ENCODE measurements at regions not wholly inside any gene's neighbourhood (a gene's known extent, or its start where the extent isn't known, plus 50 kb on each side); places are given as distances from the start of the nearest gene placed in this dataset.

DNA sequence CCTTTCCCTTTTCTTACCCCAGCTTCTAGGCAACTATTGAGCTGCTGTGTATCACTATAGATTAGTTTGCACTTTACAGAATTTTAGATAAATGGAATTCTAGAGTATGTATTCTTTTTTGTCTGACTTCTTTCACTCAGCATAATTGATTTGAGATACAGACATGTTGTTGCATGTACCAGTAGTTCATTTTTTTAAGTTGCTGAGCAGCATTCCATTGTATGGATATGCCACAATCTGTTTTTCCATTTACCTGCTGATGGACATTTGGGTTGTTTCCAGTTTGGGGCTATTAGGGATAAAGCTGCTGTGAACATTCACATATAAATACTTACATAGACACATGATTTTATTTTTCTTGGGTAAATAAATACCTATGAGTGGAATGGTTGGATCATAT lies 135.7 kb downstream of the IGF1 start:
- TF ChIP-seq HDGF (IDR thresholded peaks at IDR 0.05; ENCODE audit: borderline replicate concordance): no peak
- TF ChIP-seq FOXK2 (IDR thresholded peaks at IDR 0.05): no peak
- TF ChIP-seq FOXM1 (IDR thresholded peaks at IDR 0.05; ENCODE audit: borderline replicate concordance): no peak
- TF ChIP-seq L3MBTL2 (conservative IDR thresholded peaks at IDR 0.05): no peak
- TF ChIP-seq NFRKB (IDR thresholded peaks at IDR 0.05): no peak
- TF ChIP-seq BHLHE40 (IDR thresholded peaks at IDR 0.05; ENCODE audit: borderline replicate concordance): no peak
- no peak for TF ChIP-seq SUZ12 (IDR thresholded peaks at IDR 0.05)
- TF ChIP-seq ZNF384 (IDR thresholded peaks at IDR 0.05): no peak
- TF ChIP-seq PKNOX1 (IDR thresholded peaks at IDR 0.05): no peak
- TF ChIP-seq SP1 (IDR thresholded peaks at IDR 0.05): no peak
- no peak for TF ChIP-seq FOXA1 (IDR thresholded peaks at IDR 0.05)
- no peak for TF ChIP-seq ELF4 (IDR thresholded peaks at IDR 0.05)
- POLR2A ChIA-PET: no interaction called here
- DNase-seq (ENCODE audit: extremely low spot score): no peak
- CTCF ChIA-PET: no interaction called here

- CTCF ChIA-PET: no interaction called here
These were observed 136.8 kb downstream of the IGF1 start for GRCh38 chr12:102343361-102344121.

GRCh38 chr12:102342281-102343006 lies 137.9 kb downstream of the IGF1 start:
- DNase-seq (ENCODE audit: extremely low spot score): no peak
- POLR2A ChIA-PET: no interaction called here
- CTCF ChIA-PET: no interaction called here
- no peak for TF ChIP-seq ELF4 (IDR thresholded peaks at IDR 0.05)
- TF ChIP-seq FOXA1 (IDR thresholded peaks at IDR 0.05): no peak
- TF ChIP-seq FOXK2 (IDR thresholded peaks at IDR 0.05): no peak
- TF ChIP-seq LEF1 (IDR thresholded peaks at IDR 0.05; ENCODE audit: borderline replicate concordance): no peak
- no peak for TF ChIP-seq ZNF384 (IDR thresholded peaks at IDR 0.05)
- no peak for TF ChIP-seq PKNOX1 (IDR thresholded peaks at IDR 0.05)
- TF ChIP-seq SUZ12 (IDR thresholded peaks at IDR 0.05): no peak
- no peak for TF ChIP-seq FOXM1 (IDR thresholded peaks at IDR 0.05; ENCODE audit: borderline replicate concordance)
- TF ChIP-seq L3MBTL2 (conservative IDR thresholded peaks at IDR 0.05): no peak
- TF ChIP-seq HDGF (IDR thresholded peaks at IDR 0.05; ENCODE audit: borderline replicate concordance): no peak

More at GRCh38 chr12:102343361-102344121, 136.8 kb downstream of the IGF1 start:
- POLR2A ChIA-PET: no interaction called here
- TF ChIP-seq ZNF384 (IDR thresholded peaks at IDR 0.05) (no peak), FOXM1 (IDR thresholded peaks at IDR 0.05; ENCODE audit: borderline replicate concordance) (no peak), TARDBP (IDR thresholded peaks at IDR 0.05) (no peak), LEF1 (IDR thresholded peaks at IDR 0.05; ENCODE audit: borderline replicate concordance) (no peak), ELF4 (IDR thresholded peaks at IDR 0.05) (no peak), CTBP1 (IDR thresholded peaks at IDR 0.05; ENCODE audit: borderline replicate concordance) (no peak), HDGF (IDR thresholded peaks at IDR 0.05; ENCODE audit: borderline replicate concordance) (no peak)
- no peak for DNase-seq (ENCODE audit: extremely low spot score)

DNA sequence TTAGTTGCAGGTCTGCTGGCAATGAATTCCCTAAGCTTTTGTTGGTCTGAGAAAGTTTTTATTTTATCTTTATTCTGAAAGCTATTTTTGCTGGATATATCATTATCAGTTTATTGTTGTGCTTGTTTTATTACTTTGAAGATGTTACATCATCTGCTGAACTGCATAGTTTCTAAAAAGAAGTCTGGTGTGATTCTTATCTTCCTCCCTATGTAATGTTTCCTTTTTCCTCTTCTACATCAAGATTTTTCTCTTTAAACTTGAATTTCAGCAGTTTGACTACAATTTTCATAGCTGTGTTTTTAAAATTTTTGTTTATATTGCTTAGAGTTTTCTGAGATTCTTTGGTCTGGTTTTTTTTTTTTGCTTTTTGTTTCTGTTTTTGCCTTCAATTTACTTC lies 137.1 kb upstream of the PMCH start:
- CTCF ChIA-PET: no interaction called here
- TF ChIP-seq FOXM1 (IDR thresholded peaks at IDR 0.05; ENCODE audit: borderline replicate concordance): no peak
- no peak for TF ChIP-seq SUZ12 (IDR thresholded peaks at IDR 0.05)
- TF ChIP-seq ELF4 (IDR thresholded peaks at IDR 0.05): no peak
- POLR2A ChIA-PET: no interaction called here
- DNase-seq (ENCODE audit: extremely low spot score): no peak

DNA sequence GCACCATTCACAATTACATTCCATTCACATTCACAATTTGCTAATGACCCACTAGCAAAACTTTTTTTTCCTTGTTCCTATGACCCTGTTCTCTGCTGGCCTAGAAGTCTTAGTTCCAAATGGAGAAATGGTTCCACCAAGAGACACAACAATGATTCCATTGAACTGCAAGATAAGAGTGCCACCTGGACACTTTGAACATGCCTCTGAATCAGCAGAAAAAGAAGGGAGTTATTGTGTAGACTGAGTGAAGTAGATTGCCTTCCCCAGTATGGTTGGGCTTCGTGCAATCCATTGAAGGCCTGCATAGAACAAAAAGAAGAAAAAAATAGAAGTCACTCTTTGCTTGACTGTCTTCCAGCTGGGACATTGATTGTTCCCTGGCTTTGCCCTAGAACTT lies 133.8 kb upstream of the PMCH start:
- no peak for TF ChIP-seq BHLHE40 (IDR thresholded peaks at IDR 0.05; ENCODE audit: borderline replicate concordance)
- no peak for TF ChIP-seq ZNF384 (IDR thresholded peaks at IDR 0.05)
- TF ChIP-seq ARNT (IDR thresholded peaks at IDR 0.05): no peak
- no peak for TF ChIP-seq SUZ12 (IDR thresholded peaks at IDR 0.05)
- no peak for TF ChIP-seq FOXM1 (IDR thresholded peaks at IDR 0.05; ENCODE audit: borderline replicate concordance)
- no peak for TF ChIP-seq CTBP1 (IDR thresholded peaks at IDR 0.05; ENCODE audit: borderline replicate concordance)
- no peak for TF ChIP-seq HDGF (IDR thresholded peaks at IDR 0.05; ENCODE audit: borderline replicate concordance)
- TF ChIP-seq FOXK2 (IDR thresholded peaks at IDR 0.05): no peak
- TF ChIP-seq ELF4 (IDR thresholded peaks at IDR 0.05): no peak
- TF ChIP-seq FOXA1 (IDR thresholded peaks at IDR 0.05): no peak
- no peak for TF ChIP-seq NFRKB (IDR thresholded peaks at IDR 0.05)
- no peak for TF ChIP-seq PKNOX1 (IDR thresholded peaks at IDR 0.05)
- no peak for TF ChIP-seq LEF1 (IDR thresholded peaks at IDR 0.05; ENCODE audit: borderline replicate concordance)
- TF ChIP-seq L3MBTL2 (conservative IDR thresholded peaks at IDR 0.05): no peak
- TF ChIP-seq SP1 (IDR thresholded peaks at IDR 0.05): no peak
- TF ChIP-seq TARDBP (IDR thresholded peaks at IDR 0.05): no peak
- CTCF ChIA-PET: no interaction called here
- DNase-seq (ENCODE audit: extremely low spot score): no peak
- POLR2A ChIA-PET: no interaction called here

- CTCF ChIA-PET: no interaction called here
- TF ChIP-seq PKNOX1 (IDR thresholded peaks at IDR 0.05) (no peak), HDGF (IDR thresholded peaks at IDR 0.05; ENCODE audit: borderline replicate concordance) (no peak), LEF1 (IDR thresholded peaks at IDR 0.05; ENCODE audit: borderline replicate concordance) (no peak), FOXA1 (IDR thresholded peaks at IDR 0.05) (no peak), L3MBTL2 (conservative IDR thresholded peaks at IDR 0.05) (no peak), FOXK2 (IDR thresholded peaks at IDR 0.05) (no peak), SP1 (IDR thresholded peaks at IDR 0.05) (no peak), ELF4 (IDR thresholded peaks at IDR 0.05) (no peak), ARNT (IDR thresholded peaks at IDR 0.05) (no peak), NFRKB (IDR thresholded peaks at IDR 0.05) (no peak), CTBP1 (IDR thresholded peaks at IDR 0.05; ENCODE audit: borderline replicate concordance) (no peak), BHLHE40 (IDR thresholded peaks at IDR 0.05; ENCODE audit: borderline replicate concordance) (no peak), FOXM1 (IDR thresholded peaks at IDR 0.05; ENCODE audit: borderline replicate concordance) (no peak)
- no peak for DNase-seq (ENCODE audit: extremely low spot score)
- POLR2A ChIA-PET: no interaction called here
These were observed 132.2 kb upstream of the PMCH start for GRCh38 chr12:102329883-102330282.

Measured in HEK293T (cell line).